B cell (primary cell): ENCODE measurements at regions not wholly inside any gene's neighbourhood (a gene's known extent, or its start where the extent isn't known, plus 50 kb on each side); places are given as distances from the start of the nearest gene placed in this dataset.

Experiments used
- ATAC-seq: fragments of 200-7000 bp; cut with Tn5 transposase; one replicate; pipeline ENCODE4 v1.10.0; 2021; ENCODE audit warnings: low read depth, mild to moderate bottlenecking, moderate number of reproducible peaks, moderate library complexity
- CTCF ChIA-PET: fragments of 350-600 bp; sonication (Branson Sonifier 250); formaldehyde crosslinking; loops from one replicate; lab custom pipeline; 2021; ENCODE audit warnings: antibody characterized with exemption, inconsistent platforms; lab: Charles Lee
- POLR2A ChIA-PET: fragments of 350-600 bp; sonication (Branson Sonifier 250); formaldehyde crosslinking; loops from one replicate; lab custom pipeline; 2021; ENCODE audit warnings: antibody characterized with exemption; lab: Charles Lee
- DNase-seq: peaks from one replicate; pipeline ENCODE4 v3.0.0; 2013
- H2AFZ ChIP-seq: 2 replicates; pipeline ENCODE4 v1.6.1; 2012; ENCODE audit warnings: mild to moderate bottlenecking, low read depth, low read length; ENCODE audit not compliant: insufficient read depth, poor library complexity, severe bottlenecking
- H3K27ac ChIP-seq, 2 donors: 1 replicate in 1 of 2; 2 replicates in 1 of 2; pipeline ENCODE4 v1.5.1; 2012 to 2013; ENCODE audit warnings: low read length in 2 of 2, mild to moderate bottlenecking in 2 of 2, moderate library complexity in 1 of 2
- H3K27me3 ChIP-seq, 4 experiments: fragments of 200-600 bp in 1 of 4; sonication (generic) in 1 of 4; replicated peaks in 1 of 4; 1 replicate in 2 of 4; 2 replicates in 2 of 4; pipeline versions ENCODE4 v1.6.1 to v1.7.0; 2013 to 2016; ENCODE audit warnings: low read length in 3 of 4, mild to moderate bottlenecking in 2 of 4, mixed read lengths in 1 of 4, moderate library complexity in 1 of 4; ENCODE audit not compliant: insufficient read depth in 4 of 4, control insufficient read depth in 3 of 4; ENCODE audit errors: control extremely low read depth in 1 of 4
- H3K36me3 ChIP-seq, 2 experiments: replicated peaks in 1 of 2; 1 replicate in 1 of 2; 2 replicates in 1 of 2; pipeline versions ENCODE4 v1.6.1 to v1.7.1; 2013; ENCODE audit warnings: low read length in 1 of 2; ENCODE audit not compliant: insufficient read depth in 2 of 2, control insufficient read depth in 1 of 2; ENCODE audit errors: control extremely low read depth in 1 of 2, extremely low read depth in 1 of 2
- H3K4me1 ChIP-seq, 2 donors: fragments of 200-600 bp in 1 of 2; sonication (generic) in 1 of 2; 1 replicate in 1 of 2; 2 replicates in 1 of 2; pipeline versions ENCODE4 v1.5.1 to v1.6.1; 2013 to 2017; ENCODE audit warnings: low read length in 2 of 2; ENCODE audit not compliant: control insufficient read depth in 2 of 2, insufficient read depth in 2 of 2
- H3K4me2 ChIP-seq: replicated peaks from 2 replicates; pipeline ENCODE3; 2012; ENCODE audit warnings: mild to moderate bottlenecking, low read depth, low read length; ENCODE audit not compliant: poor library complexity, severe bottlenecking
- H3K4me3 ChIP-seq, 5 experiments: fragments of 200-600 bp in 1 of 5; sonication (generic) in 1 of 5; 1 replicate in 3 of 5; 2 replicates in 2 of 5; pipeline versions ENCODE4 v1.5.1 to v1.7.0; 2011 to 2016; ENCODE audit warnings: low read length in 4 of 5, mild to moderate bottlenecking in 4 of 5, low read depth in 2 of 5, control low read depth in 1 of 5, moderate library complexity in 1 of 5; ENCODE audit not compliant: insufficient read depth in 1 of 5; ENCODE audit errors: control extremely low read depth in 1 of 5, extremely low read depth in 1 of 5
- H3K79me2 ChIP-seq: fragments of 200-600 bp; sonication (generic); one replicate; pipeline ENCODE4 v1.6.0; 2016; ENCODE audit warnings: low read length; ENCODE audit not compliant: control insufficient read depth, insufficient read depth
- H3K9ac ChIP-seq: fragments of 200-600 bp; sonication (generic); 2 replicates; pipeline ENCODE4 v1.6.1; 2017; ENCODE audit warnings: mild to moderate bottlenecking, low read length, moderate library complexity
- H3K9me3 ChIP-seq, 3 donors: one replicate each; pipeline versions ENCODE4 v1.6.1 to v1.7.1; 2013; ENCODE audit warnings: low read length in 2 of 3; ENCODE audit not compliant: control insufficient read depth in 2 of 3, insufficient read depth in 1 of 3; ENCODE audit errors: control extremely low read depth in 1 of 3
- H4K20me1 ChIP-seq: 2 replicates; pipeline ENCODE4 v1.6.0; 2012; ENCODE audit warnings: mild to moderate bottlenecking, low read length; ENCODE audit not compliant: insufficient read depth, control insufficient read depth, poor library complexity, severe bottlenecking
- H3K27ac Mint-ChIP-seq: one replicate; pipeline ENCODE4 v1.8.0; 2021; ENCODE audit warnings: mixed read lengths
- H3K27me3 Mint-ChIP-seq: one replicate; pipeline ENCODE4 v1.8.0; 2021; ENCODE audit warnings: mixed read lengths
- H3K4me1 Mint-ChIP-seq: one replicate; pipeline ENCODE4 v1.8.0; 2021; ENCODE audit warnings: mixed read lengths
- H3K4me3 Mint-ChIP-seq: one replicate; pipeline ENCODE4 v1.8.0; 2021; ENCODE audit warnings: mixed read lengths
- H3K9me3 Mint-ChIP-seq: one replicate; pipeline ENCODE4 v1.8.0; 2022; ENCODE audit warnings: mixed read lengths; ENCODE audit not compliant: insufficient read depth
- EZH2 ChIP-seq: IDR thresholded peaks from 2 replicates; pipeline ENCODE4 v1.6.1; 2012; ENCODE audit warnings: borderline replicate concordance, low read depth, mild to moderate bottlenecking, moderate library complexity, low read length; ENCODE audit not compliant: insufficient read depth, poor library complexity, severe bottlenecking
- whole genome bisulfite sequencing: methylation state at CpG from one replicate; pipeline ENCODE4 v1.1.5; 2013; ENCODE audit warnings: missing lambda C conversion rate; ENCODE audit not compliant: insufficient coverage; 5-methylcytosine and 5-hydroxymethylcytosine counted together
- intact Hi-C: fragments of 100-400 bp; cut with micrococcal nuclease; formaldehyde crosslinking; loops from one replicate; pipeline ENCODE4 v1.10.0; 2022
- TF ChIP-seq, protein P1 (sequence below): fragments of 200-600 bp; IDR thresholded peaks from one replicate; pipeline ENCODE4 v1.8.0; 2022; ENCODE audit warnings: antibody characterized with exemption, mild to moderate bottlenecking

DNA sequence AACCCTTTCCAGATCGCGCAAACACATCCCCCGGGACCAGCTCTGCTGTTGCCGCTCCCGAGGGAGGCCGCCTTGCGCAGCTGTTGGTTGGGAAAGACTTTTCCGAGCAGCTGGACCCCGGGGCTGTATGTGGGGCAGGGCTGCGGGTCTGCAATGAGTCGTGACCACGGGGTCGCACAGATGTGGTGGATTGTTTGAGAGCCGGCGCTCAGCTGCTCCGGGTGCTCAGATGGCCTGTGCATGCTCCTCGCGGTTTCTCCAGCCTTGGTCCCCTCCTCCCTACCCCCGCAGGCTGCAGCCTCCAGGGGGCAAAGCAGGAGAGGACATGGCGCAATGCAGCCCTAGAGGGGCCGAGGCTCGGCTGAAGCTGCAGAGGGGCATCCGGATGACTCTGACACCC, 105.2 kb upstream of the OTOS start:
- Mint-ChIP-seq H3K4me3 (no peak overlapping the region), H3K9me3 (no peaks in the 10 kb centered on the region), H3K27ac (no peak overlapping the region), H3K27me3 (peaks cover 10% of the 10 kb centered on the region), H3K4me1 (no peaks in the 10 kb centered on the region)
- no peaks in the 10 kb centered on the region for H3K36me3 ChIP-seq
- intact Hi-C loops, result no loop called here
- peaks cover 0 to 7% (median 0%) of the 10 kb centered on the region in 3 donors for H3K9me3 ChIP-seq
- H3K79me2 ChIP-seq, result no peaks in the 10 kb centered on the region
- ATAC-seq (no peak), DNase-seq (no peak)
- no peak overlapping the region for H3K27ac ChIP-seq
- no peak overlapping the region for H3K4me3 ChIP-seq
- TF ChIP-seq, protein P1, sequence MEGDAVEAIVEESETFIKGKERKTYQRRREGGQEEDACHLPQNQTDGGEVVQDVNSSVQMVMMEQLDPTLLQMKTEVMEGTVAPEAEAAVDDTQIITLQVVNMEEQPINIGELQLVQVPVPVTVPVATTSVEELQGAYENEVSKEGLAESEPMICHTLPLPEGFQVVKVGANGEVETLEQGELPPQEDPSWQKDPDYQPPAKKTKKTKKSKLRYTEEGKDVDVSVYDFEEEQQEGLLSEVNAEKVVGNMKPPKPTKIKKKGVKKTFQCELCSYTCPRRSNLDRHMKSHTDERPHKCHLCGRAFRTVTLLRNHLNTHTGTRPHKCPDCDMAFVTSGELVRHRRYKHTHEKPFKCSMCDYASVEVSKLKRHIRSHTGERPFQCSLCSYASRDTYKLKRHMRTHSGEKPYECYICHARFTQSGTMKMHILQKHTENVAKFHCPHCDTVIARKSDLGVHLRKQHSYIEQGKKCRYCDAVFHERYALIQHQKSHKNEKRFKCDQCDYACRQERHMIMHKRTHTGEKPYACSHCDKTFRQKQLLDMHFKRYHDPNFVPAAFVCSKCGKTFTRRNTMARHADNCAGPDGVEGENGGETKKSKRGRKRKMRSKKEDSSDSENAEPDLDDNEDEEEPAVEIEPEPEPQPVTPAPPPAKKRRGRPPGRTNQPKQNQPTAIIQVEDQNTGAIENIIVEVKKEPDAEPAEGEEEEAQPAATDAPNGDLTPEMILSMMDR, result no peak
- TF ChIP-seq EZH2, result no peak
- peaks cover 0 to 7% (median 0%) of the 10 kb centered on the region in 4 experiments for H3K27me3 ChIP-seq
- ChIA-PET POLR2A (no interaction called here), CTCF (interaction anchor here (1.2 kb wide), 1 partner anchor 13 kb away, joined by 6 read pairs; no protein-coding TSS in a partner anchor)
- 93% methylated on average over 23 of the region's 23 CpGs for WGBS
- no peaks in the 10 kb centered on the region for H3K4me1 ChIP-seq
- H2AFZ ChIP-seq, result no peak overlapping the region
- H4K20me1 ChIP-seq, result no peaks in the 10 kb centered on the region
- H3K4me2 ChIP-seq, result no peak overlapping the region
- H3K9ac ChIP-seq, result no peak overlapping the region

DNA sequence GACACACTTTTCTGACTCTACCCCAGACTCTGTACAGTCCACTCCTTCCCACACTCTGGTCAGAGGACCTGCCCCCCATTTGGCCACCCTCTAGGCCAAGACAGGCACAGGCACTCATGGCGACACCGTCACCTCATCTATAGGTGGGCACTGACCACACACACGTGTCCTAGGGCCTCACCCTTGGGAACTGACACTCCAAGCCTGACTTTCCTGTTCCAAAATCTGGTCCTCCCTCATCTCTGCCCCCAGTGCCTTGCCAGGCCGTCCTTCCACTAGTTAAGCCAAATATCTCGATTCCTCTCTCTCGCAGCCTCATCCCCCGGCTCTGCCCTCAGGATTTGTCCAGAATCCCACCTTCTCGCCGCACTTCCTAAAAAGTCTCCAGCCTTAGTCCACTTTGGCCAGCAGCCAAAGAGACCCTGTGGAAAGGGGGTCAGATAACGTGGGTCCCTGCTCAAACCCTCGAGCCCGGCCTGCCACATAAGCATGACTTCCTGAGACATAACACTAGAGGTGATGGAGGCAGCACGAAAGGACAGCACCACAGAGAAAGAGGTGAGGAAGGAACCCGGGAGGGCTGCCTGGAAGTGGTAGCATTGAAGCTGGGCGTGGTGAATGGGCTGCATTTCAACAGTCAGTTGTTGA, 105.8 kb upstream of the OTOS start:
- H2AFZ ChIP-seq, result no peak overlapping the region
- Mint-ChIP-seq H3K27me3 (peaks cover 10% of the 10 kb centered on the region), H3K4me3 (no peak overlapping the region), H3K9me3 (no peaks in the 10 kb centered on the region), H3K27ac (no peak overlapping the region), H3K4me1 (no peaks in the 10 kb centered on the region)
- no peaks in the 10 kb centered on the region for H3K79me2 ChIP-seq
- ChIA-PET CTCF (no interaction called here), POLR2A (no interaction called here)
- H3K4me3 ChIP-seq, result no peak overlapping the region
- H3K36me3 ChIP-seq, result no peaks in the 10 kb centered on the region
- no peak overlapping the region for H3K4me2 ChIP-seq
- no peak for TF ChIP-seq EZH2
- TF ChIP-seq, protein P1, result no peak
- intact Hi-C loops, result no loop called here
- no peak overlapping the region for H3K27ac ChIP-seq
- H3K9me3 ChIP-seq, result peaks cover 0 to 7% (median 0%) of the 10 kb centered on the region in 3 donors
- 91% methylated on average over 12 of the region's 15 CpGs for WGBS
- no peaks in the 10 kb centered on the region for H3K4me1 ChIP-seq
- H3K27me3 ChIP-seq, result peaks cover 0 to 7% (median 0%) of the 10 kb centered on the region in 4 experiments
- H4K20me1 ChIP-seq, result no peaks in the 10 kb centered on the region
- ATAC-seq (no peak), DNase-seq (no peak)
- no peak overlapping the region for H3K9ac ChIP-seq
